Skeletal muscle tissue (tissue), 3 donors: ENCODE measurements at regions not wholly inside any gene's neighbourhood (a gene's known extent, or its start where the extent isn't known, plus 50 kb on each side); places are given as distances from the start of the nearest gene placed in this dataset.
"Not testable (repeated sequence)": the region's sequence is repeated elsewhere in the genome, so short reads cannot be mapped to it uniquely, and the experiment has no call there.

Experiments used
- H3K27ac ChIP-seq: one replicate; pipeline ENCODE4 v1.7.0; 2013; ENCODE audit warnings: mild to moderate bottlenecking, low read depth, low read length, inconsistent platforms
- H3K27me3 ChIP-seq, 3 donors: one replicate each; pipeline ENCODE4 v1.7.0; 2013; ENCODE audit warnings: low read length in 3 of 3; ENCODE audit not compliant: control insufficient read depth in 3 of 3, insufficient read depth in 3 of 3
- H3K36me3 ChIP-seq, 3 donors: one replicate each; pipeline ENCODE4 v1.7.0; 2013; ENCODE audit warnings: low read length in 3 of 3; ENCODE audit not compliant: control insufficient read depth in 3 of 3, insufficient read depth in 3 of 3
- H3K4me1 ChIP-seq, 3 donors: one replicate each; pipeline ENCODE4 v1.7.0; 2013; ENCODE audit warnings: low read length in 3 of 3, mild to moderate bottlenecking in 3 of 3; ENCODE audit not compliant: control insufficient read depth in 3 of 3, insufficient read depth in 3 of 3
- H3K4me3 ChIP-seq, 3 donors: one replicate each; pipeline ENCODE4 v1.7.0; 2013; ENCODE audit warnings: low read length in 3 of 3
- H3K9ac ChIP-seq, 3 donors: one replicate each; pipeline ENCODE4 v1.7.0; 2013; ENCODE audit warnings: low read length in 3 of 3, mild to moderate bottlenecking in 3 of 3, moderate library complexity in 2 of 3, low read depth in 1 of 3
- H3K9me3 ChIP-seq, 3 donors: one replicate each; pipeline ENCODE4 v1.7.0; 2013; ENCODE audit warnings: low read length in 3 of 3; ENCODE audit not compliant: control insufficient read depth in 3 of 3
- donor health status: Osteomylitis.

DNA sequence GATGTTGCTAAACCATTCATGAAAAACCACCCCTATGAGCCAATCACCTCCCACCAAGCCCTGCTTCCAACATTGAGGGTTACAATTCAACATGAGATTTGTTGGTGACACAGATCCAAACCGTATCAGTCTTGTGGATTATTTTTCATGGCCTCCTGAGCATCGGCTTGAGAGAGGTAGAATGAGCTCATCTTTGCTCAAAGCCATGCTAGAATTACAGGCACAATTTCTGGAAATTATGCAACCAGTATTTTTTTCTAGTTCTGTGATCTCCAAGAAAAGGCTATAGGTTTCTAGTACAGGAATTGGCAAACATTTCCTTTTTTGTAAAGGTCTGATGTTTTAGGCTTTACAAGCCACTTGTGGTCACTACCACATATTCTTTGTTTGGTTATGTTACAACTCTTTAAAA, 219.4 kb downstream of the DUSP10 start:
- H3K9me3 ChIP-seq = no peaks in the 10 kb centered on the region
- no peaks in the 10 kb centered on the region for H3K27me3 ChIP-seq
- no peaks in the 10 kb centered on the region for H3K36me3 ChIP-seq
- H3K27ac ChIP-seq = no peak overlapping the region
- no peak overlapping the region for H3K4me3 ChIP-seq
- no peak overlapping the region for H3K9ac ChIP-seq
- H3K4me1 ChIP-seq = no peaks in the 10 kb centered on the region

DNA sequence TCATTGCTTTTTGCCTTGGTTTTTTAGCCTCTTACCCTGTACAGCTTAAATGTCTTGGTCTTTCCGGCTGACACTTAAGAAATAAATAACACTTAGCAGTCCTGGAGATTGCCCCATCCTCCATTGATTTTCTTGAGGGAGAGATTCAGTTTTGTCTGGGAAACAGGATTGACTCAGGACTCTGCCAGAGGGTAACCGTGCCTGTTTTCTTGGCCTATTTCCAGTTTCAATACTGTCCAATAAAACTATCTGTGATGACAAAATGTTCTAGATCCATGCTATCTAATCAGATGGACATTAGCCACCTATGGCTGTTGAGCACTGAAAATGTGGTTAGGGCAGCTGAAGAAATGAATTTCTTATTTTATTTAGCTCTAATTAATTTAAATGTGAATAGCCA, 216.1 kb downstream of the DUSP10 start:
- no peak overlapping the region for H3K9ac ChIP-seq
- H3K4me1 ChIP-seq = no peaks in the 10 kb centered on the region
- H3K27me3 ChIP-seq = no peaks in the 10 kb centered on the region
- no peak overlapping the region for H3K4me3 ChIP-seq
- H3K27ac ChIP-seq = no peak overlapping the region
- no peaks in the 10 kb centered on the region for H3K36me3 ChIP-seq
- no peaks in the 10 kb centered on the region for H3K9me3 ChIP-seq

DNA sequence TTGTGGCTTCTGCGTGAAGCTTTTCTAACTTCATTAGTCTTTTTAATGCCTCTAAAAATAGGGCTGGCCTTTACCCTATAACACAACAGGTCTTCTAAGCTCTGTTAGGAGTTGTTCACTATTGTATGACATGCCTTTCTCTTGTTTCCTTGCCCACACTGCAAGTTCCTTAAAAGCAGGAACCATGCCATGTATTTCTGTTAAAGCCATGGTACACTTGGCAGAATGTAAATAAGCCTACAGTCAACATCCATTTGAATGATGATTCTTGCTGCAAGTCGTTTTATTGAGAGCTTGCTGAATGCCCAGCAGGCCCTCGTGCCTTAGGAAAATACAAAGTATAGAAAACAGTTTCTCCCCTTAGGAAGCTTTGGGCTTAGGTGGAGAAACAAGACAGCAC, 214.6 kb downstream of the DUSP10 start:
- Histone ChIP-seq H3K9me3 (no peaks in the 10 kb centered on the region), H3K27ac (no peak overlapping the region), H3K36me3 (no peaks in the 10 kb centered on the region), H3K4me1 (no peaks in the 10 kb centered on the region), H3K27me3 (no peaks in the 10 kb centered on the region), H3K9ac (no peak overlapping the region), H3K4me3 (no peak overlapping the region)

- H3K27me3 ChIP-seq = no peaks in the 10 kb centered on the region
- no peaks in the 10 kb centered on the region for H3K4me1 ChIP-seq
- H3K9me3 ChIP-seq = no peaks in the 10 kb centered on the region
- no peak overlapping the region for H3K9ac ChIP-seq
- H3K4me3 ChIP-seq = no peak overlapping the region
- no peaks in the 10 kb centered on the region for H3K36me3 ChIP-seq
- H3K27ac ChIP-seq = no peak overlapping the region
Measured at GRCh38 chr1:221527886-221528624, 213.8 kb downstream of the DUSP10 start.

DNA sequence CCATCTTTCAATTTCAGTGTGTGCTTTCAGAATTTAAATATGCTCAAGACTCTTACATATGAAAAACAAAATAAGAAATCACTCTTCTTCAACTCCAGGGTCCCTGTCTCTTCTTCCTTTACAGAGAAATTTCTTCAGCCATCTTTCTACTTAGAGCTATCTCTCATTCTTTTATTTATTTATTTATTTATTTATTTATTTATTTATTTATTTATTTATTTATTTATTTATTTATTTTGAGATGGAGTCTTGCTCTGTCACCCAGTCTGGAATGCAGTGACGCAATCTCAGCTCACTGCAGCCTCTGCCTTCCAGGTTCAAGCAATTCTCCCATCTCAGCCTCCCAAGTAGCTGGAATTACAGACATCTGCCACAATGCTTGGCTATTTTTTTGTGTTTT, 211.7 kb downstream of the DUSP10 start:
- not testable (repeated sequence) for H3K36me3 ChIP-seq, H3K9ac ChIP-seq, H3K27ac ChIP-seq, H3K9me3 ChIP-seq, H3K4me1 ChIP-seq, H3K4me3 ChIP-seq, H3K27me3 ChIP-seq

GRCh38 chr1:221530791-221531190, 211.1 kb downstream of the DUSP10 start:
- Histone ChIP-seq H3K36me3 (no peaks in the 10 kb centered on the region), H3K27me3 (no peaks in the 10 kb centered on the region), H3K9me3 (no peaks in the 10 kb centered on the region), H3K4me3 (no peak overlapping the region), H3K9ac (no peak overlapping the region), H3K4me1 (no peaks in the 10 kb centered on the region), H3K27ac (no peak overlapping the region)

DNA sequence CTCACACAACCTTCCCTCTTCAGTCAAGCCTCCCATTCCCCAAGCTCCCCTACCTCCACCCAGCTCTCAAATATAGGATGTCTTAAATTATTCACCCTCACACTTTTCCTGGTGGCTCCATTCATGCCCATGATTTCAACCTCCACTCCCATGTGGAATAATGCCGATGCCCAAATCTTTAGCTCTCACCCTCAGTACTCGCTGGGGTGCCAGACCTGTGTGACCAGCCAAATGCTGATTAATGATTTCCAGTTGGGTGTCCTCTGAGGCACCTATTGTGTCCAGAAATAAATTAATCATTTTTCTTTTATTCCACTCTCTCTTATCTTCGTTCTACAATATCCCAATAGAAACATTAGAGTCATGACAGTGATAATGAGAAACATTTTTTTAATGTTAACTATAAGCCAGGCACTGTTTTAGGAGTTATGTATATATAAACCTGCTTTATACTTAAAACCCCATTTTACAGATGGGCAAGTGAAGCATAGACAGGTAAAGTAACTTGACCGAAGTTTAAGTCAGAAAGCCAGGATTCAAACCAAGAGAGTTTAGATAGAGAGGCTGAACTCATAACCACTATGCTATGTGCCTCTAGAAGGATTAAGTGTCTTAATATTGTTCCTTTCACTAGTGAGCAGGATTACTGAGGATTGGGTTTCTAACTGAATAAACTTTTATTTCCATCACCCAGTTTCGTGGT, 209.7 kb downstream of the DUSP10 start:
- H3K36me3 ChIP-seq = no peaks in the 10 kb centered on the region
- H3K9me3 ChIP-seq = no peaks in the 10 kb centered on the region
- no peaks in the 10 kb centered on the region for H3K4me1 ChIP-seq
- H3K27ac ChIP-seq = no peak overlapping the region
- no peaks in the 10 kb centered on the region for H3K27me3 ChIP-seq
- H3K9ac ChIP-seq = no peak overlapping the region
- no peak overlapping the region for H3K4me3 ChIP-seq

DNA sequence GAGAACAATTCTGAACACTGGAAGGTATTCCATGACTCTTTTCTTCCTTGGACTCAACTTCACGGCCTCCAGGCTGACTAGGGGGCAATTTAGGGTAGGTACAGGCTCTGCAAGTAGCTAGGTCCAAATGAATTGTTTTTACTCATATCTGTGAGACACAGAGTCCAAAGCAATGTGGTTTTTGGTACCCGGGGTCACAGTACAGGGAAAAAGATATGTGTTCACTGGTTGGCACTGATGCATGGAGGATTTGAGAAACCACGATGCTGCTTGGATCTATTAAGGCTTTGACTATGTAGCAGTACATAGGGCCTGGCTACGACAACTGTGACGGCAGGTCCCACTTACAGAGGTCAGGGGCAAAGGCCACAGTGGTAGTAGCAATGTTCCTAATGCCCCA, 200.6 kb downstream of the DUSP10 start:
- Histone ChIP-seq H3K27me3 (peaks cover 0 to 2% (median 0%) of the 10 kb centered on the region in 3 donors), H3K9ac (no peak overlapping the region), H3K9me3 (no peaks in the 10 kb centered on the region), H3K4me3 (no peak overlapping the region), H3K4me1 (no peaks in the 10 kb centered on the region), H3K27ac (no peak overlapping the region), H3K36me3 (no peaks in the 10 kb centered on the region)

GRCh38 chr1:221543529-221544120, 198.3 kb downstream of the DUSP10 start:
- H3K36me3 ChIP-seq = no peaks in the 10 kb centered on the region
- no peaks in the 10 kb centered on the region for H3K4me1 ChIP-seq
- no peak overlapping the region for H3K4me3 ChIP-seq
- H3K9me3 ChIP-seq = no peaks in the 10 kb centered on the region
- H3K27me3 ChIP-seq = peaks cover 0 to 2% (median 0%) of the 10 kb centered on the region in 3 donors
- H3K9ac ChIP-seq = peak overlapping the region in 1 of 3 donors; percentile 33
- H3K27ac ChIP-seq = no peak overlapping the region

DNA sequence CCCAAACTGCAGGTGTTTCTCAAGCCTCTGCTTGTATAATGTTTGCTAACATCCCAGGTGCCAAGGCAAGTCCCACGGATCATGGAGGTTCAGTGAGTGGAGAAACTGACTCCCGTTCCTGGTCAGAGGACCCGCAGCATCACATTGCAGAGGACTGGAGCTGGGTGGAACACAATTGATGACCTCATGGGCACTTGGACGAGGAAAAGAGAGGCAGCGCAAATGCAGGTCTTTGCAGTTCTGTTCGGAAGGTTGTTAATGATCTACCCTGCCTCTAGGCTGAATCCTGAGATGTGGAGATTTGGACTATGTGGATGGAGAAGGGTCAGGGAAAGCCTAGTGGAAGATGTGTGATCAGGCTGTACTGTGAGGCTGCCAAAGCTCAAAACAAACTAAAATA, 192.9 kb downstream of the DUSP10 start:
- H3K36me3 ChIP-seq = no peaks in the 10 kb centered on the region
- no peaks in the 10 kb centered on the region for H3K9me3 ChIP-seq
- H3K27ac ChIP-seq = no peak overlapping the region
- H3K4me3 ChIP-seq = no peak overlapping the region
- H3K9ac ChIP-seq = no peak overlapping the region
- no peaks in the 10 kb centered on the region for H3K4me1 ChIP-seq
- H3K27me3 ChIP-seq = no peaks in the 10 kb centered on the region
